ENCODE measurements at regions not wholly inside any gene's neighbourhood (a gene's known extent, or its start where the extent isn't known, plus 50 kb on each side); places are given as distances from the start of the nearest gene placed in this dataset.
"Not testable (repeated sequence)": the region's sequence is repeated elsewhere in the genome, so short reads cannot be mapped to it uniquely, and the experiment has no call there.

GRCh38 chr14:51574009-51574408 is 77.7 kb upstream of the FRMD6 start:
- DNase-seq (ENCODE audit: low read depth in 2 of 3, low spot score in 1 of 3) = no peak

DNA sequence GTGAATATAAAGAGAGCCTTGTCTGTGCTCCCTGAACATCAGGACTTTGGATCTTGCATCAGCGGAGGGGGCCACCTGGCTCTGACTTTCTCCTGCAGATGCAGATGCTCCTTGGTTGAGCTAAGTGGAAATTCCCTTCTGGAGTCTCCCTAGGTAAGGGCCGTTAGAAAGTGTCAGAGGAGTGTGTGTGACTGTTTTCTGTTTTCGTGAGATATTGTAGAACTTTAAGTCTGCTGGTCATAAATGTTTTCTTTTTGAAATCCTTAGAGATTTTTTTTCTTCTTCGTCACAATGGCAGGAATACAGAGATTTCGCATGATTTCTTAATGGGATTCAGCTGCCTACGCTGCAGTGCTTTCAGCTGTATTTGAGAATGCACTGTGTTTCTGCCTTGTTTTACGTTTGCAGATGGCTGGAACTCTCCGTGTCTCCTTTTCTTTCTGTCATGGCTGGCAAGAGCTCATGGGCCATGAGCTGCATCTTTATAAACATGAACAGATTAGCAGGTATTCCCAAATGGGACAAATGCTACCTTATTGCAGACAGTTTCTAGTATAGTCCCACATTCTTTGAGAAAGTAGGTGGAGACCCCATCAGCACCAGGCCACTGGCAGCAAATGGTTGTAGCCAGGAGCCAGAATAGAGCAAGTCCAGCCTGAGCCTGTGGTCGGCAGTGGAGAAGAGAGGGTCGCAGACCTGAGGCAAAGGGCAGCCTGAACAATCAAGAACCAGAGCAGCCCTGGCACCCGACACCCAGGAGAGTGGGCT is 76.2 kb upstream of the FRMD6 start:
- no peak for DNase-seq (ENCODE audit: low read depth in 2 of 3, low spot score in 1 of 3)

DNA sequence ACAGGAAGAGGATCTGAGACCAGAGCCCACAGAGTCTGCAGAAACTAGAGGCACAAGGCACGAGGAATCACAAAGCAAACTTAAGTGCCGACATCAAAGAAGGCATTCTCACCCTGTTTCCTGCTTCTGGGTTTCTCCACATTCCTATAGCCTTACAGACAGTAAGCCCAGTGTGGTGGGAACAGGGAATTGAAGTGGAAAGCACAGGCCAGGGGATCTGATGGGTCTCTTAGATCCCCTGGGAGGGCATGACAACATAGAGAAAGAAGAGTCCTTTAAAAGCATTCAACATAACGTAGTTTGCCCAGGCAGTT is 75.6 kb upstream of the FRMD6 start:
- no peak for DNase-seq (ENCODE audit: low read depth in 2 of 3, low spot score in 1 of 3)

DNA sequence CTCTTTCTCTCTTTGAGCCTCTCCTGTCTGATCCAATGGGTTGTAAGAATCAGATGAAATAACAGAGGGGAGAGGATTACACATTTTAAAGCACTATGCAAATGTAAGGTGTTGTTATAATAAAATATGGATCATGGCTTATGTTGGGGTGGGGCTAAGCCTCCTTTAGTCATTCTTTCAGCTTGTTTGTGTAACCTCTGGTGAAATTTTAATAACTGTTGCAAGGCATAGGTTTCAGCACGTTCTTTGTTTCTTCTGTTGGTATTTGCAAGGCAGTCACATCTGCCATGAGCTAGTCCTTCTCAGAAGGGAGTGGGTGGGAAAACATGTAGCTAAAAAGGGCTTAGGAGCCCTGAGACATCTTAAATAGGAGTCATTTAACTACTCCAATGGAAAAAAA is 74.8 kb upstream of the FRMD6 start:
- no peak for DNase-seq (ENCODE audit: low read depth in 2 of 3, low spot score in 1 of 3)

GRCh38 chr14:51578853-51579252 is 72.9 kb upstream of the FRMD6 start:
- no peak for DNase-seq (ENCODE audit: low read depth in 2 of 3, low spot score in 1 of 3)

DNA sequence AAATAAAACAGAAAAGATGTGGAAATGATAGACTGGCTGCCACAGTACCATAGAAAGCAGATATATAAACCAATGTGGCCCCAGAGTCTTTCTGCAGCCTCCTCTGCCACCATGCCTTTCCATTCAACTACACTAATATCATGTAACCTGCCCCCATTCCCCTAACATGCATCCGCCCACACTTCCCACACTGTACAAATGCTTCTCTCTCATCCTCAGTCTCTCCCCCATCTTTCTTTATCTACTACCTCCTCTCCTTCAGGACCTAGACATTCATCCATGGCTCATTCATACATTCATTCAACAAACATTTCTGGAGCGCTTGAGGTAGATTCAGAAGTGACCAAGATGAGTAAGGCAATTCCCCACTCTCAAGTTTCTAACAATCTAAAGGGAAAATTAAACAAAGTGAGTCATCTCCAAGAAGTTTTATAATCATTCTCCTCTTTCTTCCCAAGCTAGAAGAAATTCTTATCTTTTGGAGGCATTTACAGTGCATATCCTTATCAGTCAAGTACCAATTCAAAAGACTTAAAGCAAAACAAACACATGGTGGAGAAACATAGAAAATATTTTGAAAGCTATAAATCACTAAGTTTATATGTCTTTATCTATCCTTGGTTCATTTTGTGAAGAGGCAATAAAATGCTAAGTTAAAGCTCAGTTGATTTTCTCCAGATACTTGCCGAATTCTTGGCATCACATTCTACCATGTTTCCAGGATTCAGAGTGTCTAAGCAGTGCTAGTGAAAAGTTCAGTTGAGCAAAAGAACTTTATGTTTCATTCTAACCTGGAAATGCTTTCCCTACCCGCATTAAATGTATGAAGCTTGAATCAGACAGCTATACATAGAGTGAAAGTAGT is 70.5 kb upstream of the FRMD6 start:
- no peak for DNase-seq (ENCODE audit: low read depth in 2 of 3, low spot score in 1 of 3)

GRCh38 chr14:51582437-51582836 is 69.3 kb upstream of the FRMD6 start:
- DNase-seq (ENCODE audit: low read depth in 2 of 3, low spot score in 1 of 3) = no peak

- no peak for DNase-seq (ENCODE audit: low read depth in 2 of 3, low spot score in 1 of 3)
These were observed 66.7 kb upstream of the FRMD6 start for GRCh38 chr14:51585055-51585454.

GRCh38 chr14:51592836-51593235 is 58.9 kb upstream of the FRMD6 start:
- DNase-seq (ENCODE audit: low read depth in 2 of 3, low spot score in 1 of 3) = no peak

DNA sequence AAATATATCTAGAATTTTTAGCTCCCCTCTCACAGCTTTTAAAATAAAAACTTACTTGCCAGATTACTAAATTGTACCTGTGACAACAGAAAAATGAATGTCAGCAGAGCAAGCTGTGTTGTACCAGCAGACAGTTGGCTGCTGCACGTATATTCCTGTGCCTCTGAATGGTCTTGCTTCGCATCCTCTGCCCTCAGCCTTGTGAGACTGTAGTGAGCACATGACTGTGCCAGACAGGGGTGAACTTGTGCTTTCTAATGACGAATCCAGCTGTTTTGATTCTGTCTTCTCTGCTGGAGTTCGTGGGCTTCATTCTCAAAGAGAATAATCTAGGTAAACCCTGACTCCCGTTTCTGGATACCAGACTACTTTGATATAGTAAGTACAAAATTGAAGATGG is 58.3 kb upstream of the FRMD6 start:
- no peak for DNase-seq (ENCODE audit: low read depth in 2 of 3, low spot score in 1 of 3)

DNA sequence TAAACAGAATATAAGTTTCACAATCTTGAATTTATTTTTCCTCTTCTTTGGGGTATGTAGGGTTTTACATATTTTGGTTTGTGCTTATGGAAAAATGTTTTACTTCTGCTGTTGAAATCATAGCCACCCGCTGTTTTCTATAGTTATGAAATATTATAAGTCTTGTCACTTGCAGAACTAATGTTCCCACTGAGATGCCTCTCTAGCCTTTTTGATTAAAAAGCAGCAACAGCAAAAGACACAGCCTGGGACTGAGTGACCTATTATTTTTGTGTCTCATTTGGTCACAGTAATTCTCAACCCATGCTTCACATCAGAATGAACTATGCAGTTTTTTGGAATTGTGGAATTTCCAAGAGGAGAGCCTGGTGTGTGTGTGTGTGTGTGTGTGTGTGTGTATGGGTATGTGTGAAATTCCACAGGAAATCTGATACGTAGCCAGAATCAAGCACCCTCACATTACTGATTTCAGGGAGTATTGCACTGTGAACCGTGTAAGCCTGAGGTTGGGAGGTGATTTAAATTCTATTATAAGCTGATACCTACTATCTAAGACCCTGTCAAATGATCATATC is 55.7 kb upstream of the FRMD6 start:
- no peak for DNase-seq (ENCODE audit: low read depth in 2 of 3, low spot score in 1 of 3)

- no peak for DNase-seq (ENCODE audit: low read depth in 2 of 3, low spot score in 1 of 3)
These were observed 55.1 kb upstream of the FRMD6 start for GRCh38 chr14:51596488-51597117.

- DNase-seq (ENCODE audit: low read depth in 2 of 3, low spot score in 1 of 3) = no peak
These were observed 54.3 kb upstream of the FRMD6 start for GRCh38 chr14:51597261-51598001.

DNA sequence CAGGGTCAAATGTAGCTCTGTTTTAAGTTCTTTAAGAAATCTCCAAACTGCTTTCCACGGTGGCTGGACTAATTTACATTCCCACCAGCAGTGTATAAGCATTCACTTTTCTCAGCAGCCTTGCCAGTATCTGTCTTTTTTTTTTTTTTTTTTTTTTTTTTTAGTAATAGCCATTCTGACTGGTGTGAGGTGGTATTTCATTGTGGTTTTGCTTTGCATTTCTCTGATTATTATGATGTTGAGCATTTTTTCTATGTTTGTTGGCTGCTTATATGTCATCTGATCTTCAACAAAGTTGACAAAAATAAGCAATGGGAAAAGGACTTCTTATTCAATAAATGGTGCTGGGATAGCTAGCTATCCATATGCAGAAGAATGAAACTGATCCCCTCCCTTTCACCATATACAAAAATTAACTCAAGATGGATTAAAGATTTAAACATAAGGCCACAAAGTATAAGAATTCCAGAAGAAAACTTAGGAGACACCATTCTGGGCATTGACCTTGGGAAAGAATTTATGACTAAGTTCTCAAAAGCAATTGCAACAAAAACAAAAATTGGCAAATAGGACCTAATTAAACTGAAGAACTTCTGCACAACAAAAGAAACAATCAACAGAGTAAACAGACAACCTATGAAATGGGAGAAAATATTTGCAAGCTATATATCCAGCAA is 52.6 kb upstream of the FRMD6 start:
- DNase-seq (ENCODE audit: low read depth in 2 of 3, low spot score in 1 of 3) = not testable (repeated sequence)

DNA sequence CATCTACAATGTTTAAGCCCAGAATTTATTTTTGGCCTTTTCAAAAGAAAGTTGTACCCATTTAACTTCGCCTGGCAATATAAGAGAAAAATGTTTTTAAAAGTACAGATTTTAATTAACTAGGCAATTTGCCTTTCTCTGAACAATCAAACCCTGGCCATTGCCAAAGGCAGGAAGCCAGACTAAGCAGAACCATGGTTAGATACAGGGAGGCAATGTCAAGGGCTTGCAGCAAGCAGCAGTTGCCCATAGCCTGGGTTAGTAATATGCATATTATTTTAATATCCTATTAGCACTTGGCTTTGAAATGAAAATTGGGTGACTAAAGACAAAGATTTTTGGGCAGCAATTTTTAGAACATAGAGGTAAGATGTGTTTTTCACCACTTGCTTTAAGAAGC is 51.1 kb upstream of the FRMD6 start:
- no peak for DNase-seq (ENCODE audit: low read depth in 2 of 3, low spot score in 1 of 3)

Measured in stimulated activated CD4-positive, alpha-beta T cell treated with anti-CD3 and anti-CD28 coated beads, Interleukin-12 subunit alpha, Interleukin-12 subunit beta, amount 100 ng/mL, for 48 hours (primary cell).